HG03039 (cell line): ENCODE measurements at regions not wholly inside any gene's neighbourhood (a gene's known extent, or its start where the extent isn't known, plus 50 kb on each side); places are given as distances from the start of the nearest gene placed in this dataset.

Experiments
- ATAC-seq: cut with Tn5 transposase; IDR thresholded peaks from one replicate; pipeline ENCODE4 v1.9.1; 2021; ENCODE audit warnings: mild to moderate bottlenecking, moderate library complexity; ENCODE audit not compliant: unreplicated experiment

- no peak for ATAC-seq
These were observed 72.9 kb downstream of the SLC10A2 start for GRCh38 chr13:102993348-102993747.

GRCh38 chr13:102984210-102984609 lies 82.0 kb downstream of the SLC10A2 start:
- no peak for ATAC-seq

GRCh38 chr13:102983496-102983895 lies 82.7 kb downstream of the SLC10A2 start:
- no peak for ATAC-seq

GRCh38 chr13:102980331-102980982 lies 85.8 kb downstream of the SLC10A2 start:
- ATAC-seq = no peak

GRCh38 chr13:102978168-102978567 lies 88.0 kb downstream of the SLC10A2 start:
- ATAC-seq = no peak

GRCh38 chr13:102977471-102977870 lies 88.7 kb downstream of the SLC10A2 start:
- no peak for ATAC-seq

- ATAC-seq = no peak
These were observed 91.7 kb downstream of the SLC10A2 start for GRCh38 chr13:102974317-102975087.

GRCh38 chr13:102972191-102972590 lies 94.0 kb downstream of the SLC10A2 start:
- no peak for ATAC-seq

DNA sequence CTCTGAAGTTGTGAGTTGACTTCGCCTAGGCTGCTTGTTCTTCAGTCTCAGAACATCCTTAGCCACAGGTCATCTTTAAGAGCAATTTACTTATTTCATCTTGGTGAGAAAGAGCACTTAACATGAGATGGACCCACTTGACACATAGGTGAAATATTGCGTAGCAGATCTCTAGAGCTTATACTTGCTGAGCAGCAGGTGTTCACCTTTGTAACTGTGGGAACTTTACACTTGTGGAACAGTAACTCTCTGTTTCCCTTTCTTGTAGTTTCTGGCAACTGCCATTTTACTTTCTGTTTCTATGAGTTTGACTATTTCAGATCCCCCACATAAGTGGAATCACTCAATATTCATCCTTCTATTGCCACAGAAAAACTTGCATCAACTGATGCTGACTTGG lies 95.7 kb downstream of the SLC10A2 start:
- peak; percentile 86 for ATAC-seq

GRCh38 chr13:102968572-102969228 lies 97.5 kb downstream of the SLC10A2 start:
- ATAC-seq = peak; percentile 50

DNA sequence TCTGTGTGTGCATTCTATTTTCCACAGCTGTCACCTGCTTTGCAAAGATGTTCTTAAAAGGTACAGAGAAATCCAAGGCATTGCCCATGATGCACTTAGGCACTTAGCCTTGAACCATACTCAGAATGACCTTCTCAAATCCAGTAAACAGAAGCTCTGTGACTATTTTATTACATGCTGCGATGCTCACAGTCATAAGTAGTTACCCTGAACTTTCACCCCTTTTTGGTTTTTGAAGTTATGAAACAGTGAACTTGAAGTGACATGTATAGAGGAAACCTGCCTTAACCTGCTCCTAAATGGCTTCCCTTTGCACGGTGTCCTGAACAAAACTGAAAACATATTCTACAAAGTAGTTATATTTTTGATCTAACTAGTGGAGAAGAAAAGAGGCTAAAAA lies 100.4 kb downstream of the SLC10A2 start:
- ATAC-seq = no peak

- ATAC-seq = no peak
These were observed 103.8 kb downstream of the SLC10A2 start for GRCh38 chr13:102962430-102962829.

- ATAC-seq = no peak
These were observed 105.3 kb downstream of the SLC10A2 start for GRCh38 chr13:102960959-102961358.

DNA sequence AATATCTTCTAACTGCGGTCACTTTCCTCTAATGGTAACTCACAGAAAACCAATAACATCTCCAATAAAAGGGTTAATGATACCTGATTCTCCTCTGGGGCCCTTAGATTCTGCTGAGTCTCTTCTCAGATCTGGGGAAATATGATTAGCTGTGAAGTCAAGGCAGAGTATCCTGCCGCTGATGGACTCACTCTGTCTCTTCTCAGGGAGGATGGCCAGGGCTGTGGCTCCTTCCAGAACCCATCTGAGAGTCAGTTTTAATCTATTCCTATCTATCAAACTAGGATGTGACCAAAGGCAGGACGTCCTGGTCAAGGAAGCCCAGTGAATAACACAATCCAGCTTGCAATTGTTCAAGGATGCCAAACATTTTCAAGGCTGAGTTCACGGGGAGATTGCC lies 109.8 kb downstream of the SLC10A2 start:
- ATAC-seq = no peak

GRCh38 chr13:102954350-102954749 lies 108.5 kb downstream of the ERCC5 start:
- no peak for ATAC-seq

GRCh38 chr13:102951808-102952207 lies 106.0 kb downstream of the ERCC5 start:
- ATAC-seq = no peak

GRCh38 chr13:102947745-102948405 lies 102.0 kb downstream of the ERCC5 start:
- ATAC-seq = no peak

- ATAC-seq = no peak
These were observed 100.1 kb downstream of the ERCC5 start for GRCh38 chr13:102945886-102946285.

- ATAC-seq = no peak
These were observed 99.5 kb downstream of the ERCC5 start for GRCh38 chr13:102945324-102945815.

- no peak for ATAC-seq
These were observed 99.0 kb downstream of the ERCC5 start for GRCh38 chr13:102944821-102945220.

DNA sequence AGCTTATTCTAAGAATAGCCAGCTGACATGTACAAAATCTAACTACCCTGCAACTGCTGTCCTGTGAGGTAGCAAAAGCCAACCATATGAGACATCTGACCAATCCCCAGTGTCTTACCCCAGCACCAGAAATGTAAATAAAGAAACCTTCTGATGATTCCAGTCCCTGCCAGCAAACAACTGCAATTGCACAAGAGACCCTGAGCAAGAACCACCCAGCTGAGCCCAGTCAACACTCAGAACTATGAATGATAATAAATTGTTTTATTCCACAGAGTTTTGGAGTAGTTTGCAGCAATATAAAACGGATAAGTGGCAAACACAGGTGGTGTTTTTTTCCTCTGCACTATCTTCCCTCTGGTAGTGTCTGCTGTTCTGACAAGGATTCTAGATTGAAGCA lies 94.9 kb downstream of the ERCC5 start:
- ATAC-seq = no peak
